Astrocyte (in vitro differentiated cells and primary cell): ENCODE measurements at regions not wholly inside any gene's neighbourhood (a gene's known extent, or its start where the extent isn't known, plus 50 kb on each side); places are given as distances from the start of the nearest gene placed in this dataset.
"Not testable (repeated sequence)": the region's sequence is repeated elsewhere in the genome, so short reads cannot be mapped to it uniquely, and the experiment has no call there.

Experiments
- CTCF ChIP-seq: IDR thresholded peaks from 2 replicates; pipeline ENCODE4 v1.5.1; 2011; ENCODE audit warnings: low read depth, mild to moderate bottlenecking, inconsistent platforms, low read length, moderate library complexity; ENCODE audit not compliant: insufficient read depth
- EZH2 ChIP-seq: IDR thresholded peaks from 2 replicates; pipeline ENCODE4 v1.6.1; 2012; ENCODE audit warnings: mild to moderate bottlenecking, low read length, inconsistent platforms; ENCODE audit not compliant: insufficient read depth

GRCh38 chr3:198139037-198139436 is 179.0 kb downstream of the LMLN start:
- TF ChIP-seq CTCF, EZH2: not testable (repeated sequence)
